IMR-90 (cell line): ENCODE measurements at regions not wholly inside any gene's neighbourhood (a gene's known extent, or its start where the extent isn't known, plus 50 kb on each side); places are given as distances from the start of the nearest gene placed in this dataset.

ENCODE experiments used
- ATAC-seq: fragments of 200-7000 bp; cut with Tn5 transposase; 2 replicates; pipeline ENCODE4 v1.9.1; 2020; ENCODE audit warnings: low read depth, mild to moderate bottlenecking, moderate library complexity
- BruUV-seq: library from RNA; stranded (reverse); fragments of 400-500 nt; replicated peaks from 2 replicates; lab custom pipeline; 2021; lab: Mats Ljungman, UMichigan
- CTCF ChIA-PET: fragments of 300-600 bp; formaldehyde crosslinking; extraction: SDS; loops from one replicate; lab custom pipeline; 2021; ENCODE audit warnings: antibody characterized with exemption; lab: Yijun Ruan, JAX
- POLR2A ChIA-PET: fragments of 300-600 bp; sonication (Branson Sonifier 250); formaldehyde crosslinking; loops from one replicate; lab custom pipeline; 2022; ENCODE audit warnings: antibody characterized with exemption; ENCODE audit not compliant: unreplicated experiment; lab: Charles Lee
- DNase-seq: peaks from one replicate; pipeline ENCODE4 v3.0.0; 2013
- H2AFZ ChIP-seq: replicated peaks from 2 replicates; pipeline ENCODE3; 2013; ENCODE audit warnings: low read length, mild to moderate bottlenecking; ENCODE audit not compliant: poor library complexity
- H2AK5ac ChIP-seq: 2 replicates; pipeline ENCODE4 v1.6.1; 2013; ENCODE audit warnings: low read depth, low read length, inconsistent platforms
- H2AK9ac ChIP-seq: replicated peaks from 2 replicates; pipeline ENCODE3; 2013; ENCODE audit warnings: mild to moderate bottlenecking, low read depth, low read length, moderate library complexity; ENCODE audit not compliant: poor library complexity
- H2BK120ac ChIP-seq: 2 replicates; pipeline ENCODE4 v1.6.1; 2013; ENCODE audit warnings: low read depth, low read length, inconsistent platforms
- H2BK15ac ChIP-seq: 3 replicates; pipeline ENCODE4 v1.6.1; 2013; ENCODE audit warnings: low read depth, low read length, inconsistent platforms
- H2BK20ac ChIP-seq: 2 replicates; pipeline ENCODE4 v1.6.1; 2013; ENCODE audit warnings: low read depth, mild to moderate bottlenecking, inconsistent platforms, low read length, moderate library complexity
- H2BK5ac ChIP-seq: 2 replicates; pipeline ENCODE4 v1.6.1; 2013; ENCODE audit warnings: mild to moderate bottlenecking, low read depth, low read length, inconsistent platforms; ENCODE audit not compliant: poor library complexity, severe bottlenecking
- H3K14ac ChIP-seq: replicated peaks from 2 replicates; pipeline ENCODE4 v1.6.1; 2013; ENCODE audit warnings: low read depth, low read length, inconsistent platforms
- H3K18ac ChIP-seq: 2 replicates; pipeline ENCODE4 v1.6.1; 2013; ENCODE audit warnings: low read depth, low read length, control low read depth
- H3K23ac ChIP-seq: 2 replicates; pipeline ENCODE4 v1.6.1; 2013; ENCODE audit warnings: low read depth, low read length, inconsistent platforms
- H3K27ac ChIP-seq: 2 replicates; pipeline ENCODE4 v1.5.1; 2013; ENCODE audit warnings: mild to moderate bottlenecking, control low read depth, low read length; ENCODE audit not compliant: insufficient read depth
- H3K27me3 ChIP-seq: 2 replicates; pipeline ENCODE4 v1.6.1; 2013; ENCODE audit warnings: low read length; ENCODE audit not compliant: control insufficient read depth, insufficient read depth
- H3K36me3 ChIP-seq: 2 replicates; pipeline ENCODE4 v1.6.1; 2013; ENCODE audit warnings: low read length, mixed read lengths; ENCODE audit not compliant: control insufficient read depth, insufficient read depth
- H3K4ac ChIP-seq: 2 replicates; pipeline ENCODE4 v1.6.1; 2013; ENCODE audit warnings: low read depth, low read length, inconsistent platforms
- H3K4me1 ChIP-seq: 2 replicates; pipeline ENCODE4 v1.6.1; 2013; ENCODE audit warnings: low read length, mixed read lengths; ENCODE audit not compliant: control insufficient read depth, insufficient read depth
- H3K4me2 ChIP-seq: 2 replicates; pipeline ENCODE4 v1.6.1; 2013; ENCODE audit warnings: low read depth, mild to moderate bottlenecking, control low read depth, low read length, moderate library complexity
- H3K4me3 ChIP-seq: 2 replicates; pipeline ENCODE4 v1.5.1; 2013; ENCODE audit warnings: low read depth, mild to moderate bottlenecking, control low read depth, low read length, moderate library complexity; ENCODE audit not compliant: insufficient read depth
- H3K56ac ChIP-seq: 2 replicates; pipeline ENCODE4 v1.6.1; 2013; ENCODE audit warnings: low read length, inconsistent platforms; ENCODE audit not compliant: insufficient read depth; ENCODE audit errors: extremely low read depth
- H3K79me1 ChIP-seq, 2 experiments: 2 replicates each; pipeline ENCODE4 v1.6.1; 2013; ENCODE audit warnings: low read length in 2 of 2, inconsistent platforms in 1 of 2, low read depth in 1 of 2
- H3K9ac ChIP-seq: 2 replicates; pipeline ENCODE4 v1.6.1; 2013; ENCODE audit warnings: low read depth, low read length, control low read depth
- H3K9me1 ChIP-seq: 2 replicates; pipeline ENCODE4 v1.6.1; 2013; ENCODE audit warnings: low read length, inconsistent platforms; ENCODE audit not compliant: insufficient read depth
- H3K9me3 ChIP-seq: 2 replicates; pipeline ENCODE4 v1.6.1; 2013; ENCODE audit warnings: low read length; ENCODE audit not compliant: control insufficient read depth, insufficient read depth
- H4K20me1 ChIP-seq: 2 replicates; pipeline ENCODE4 v1.6.1; 2013; ENCODE audit warnings: low read length, inconsistent platforms; ENCODE audit not compliant: insufficient read depth
- H4K5ac ChIP-seq: 2 replicates; pipeline ENCODE4 v1.6.1; 2013; ENCODE audit warnings: mild to moderate bottlenecking, low read depth, low read length, control low read depth
- H4K8ac ChIP-seq, 2 experiments: 2 replicates each; pipeline ENCODE4 v1.6.1; 2013; ENCODE audit warnings: low read depth in 2 of 2, low read length in 2 of 2, control low read depth in 1 of 2, inconsistent platforms in 1 of 2
- H4K91ac ChIP-seq: 2 replicates; pipeline ENCODE4 v1.6.1; 2013; ENCODE audit warnings: low read depth, low read length, inconsistent platforms; ENCODE audit not compliant: insufficient read depth
- CTCF ChIP-seq: conservative IDR thresholded peaks from 2 replicates; pipeline ENCODE4 v1.5.1; 2012; ENCODE audit warnings: mild to moderate bottlenecking, low read depth, low read length, improper control_type of control experiment
- RFX5 ChIP-seq: IDR thresholded peaks from 2 replicates; pipeline ENCODE4 v1.8.0; 2012; ENCODE audit warnings: low read depth, mild to moderate bottlenecking, low read length, moderate library complexity
- dilution Hi-C: fragments of 300-500 bp; cut with HindIII; formaldehyde crosslinking; loops from one replicate; pipeline ENCODE4 v1.14.3; 2018; ENCODE audit warnings: low sequenced_read_pairs; ENCODE audit not compliant: unreplicated experiment
- in situ Hi-C: fragments of 300-500 bp; cut with MboI; formaldehyde crosslinking; loops from 3 replicates; pipeline ENCODE4 v1.14.3; 2019; ENCODE audit warnings: low sequenced_read_pairs, inconsistent platforms, mixed read lengths
- intact Hi-C: fragments of 100-400 bp; cut with micrococcal nuclease; formaldehyde crosslinking; loops from 2 replicates; pipeline ENCODE4 v1.10.0; 2022
- TF ChIP-seq, protein P1 (sequence below): fragments of 150-350 bp; IDR thresholded peaks from 2 replicates; pipeline ENCODE4 v1.6.1; 2017; ENCODE audit warnings: mild to moderate bottlenecking, antibody characterized with exemption, low read length, low read depth

DNA sequence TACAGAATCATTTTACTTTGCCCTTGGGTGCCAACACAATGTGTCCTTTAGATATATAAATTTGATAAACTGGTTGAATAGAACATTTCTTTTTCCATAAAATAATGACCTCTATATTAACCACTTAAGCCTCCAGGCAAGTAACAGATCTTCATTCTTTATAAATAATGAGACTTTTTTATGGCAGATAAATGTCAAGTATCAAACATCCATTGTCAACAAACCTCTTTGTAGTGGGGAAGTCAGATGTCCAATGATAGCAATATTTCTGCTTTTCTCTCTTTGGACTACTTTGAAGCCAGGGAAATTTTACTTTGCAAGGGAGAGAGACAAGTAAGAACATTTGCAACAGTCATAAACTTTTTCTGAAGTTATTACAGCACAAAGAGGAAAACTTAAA lies 841.2 kb downstream of the CDH8 start:
- Histone ChIP-seq H3K4me1 (no peaks in the 10 kb centered on the region), H3K27me3 (no peaks in the 10 kb centered on the region), H2BK15ac (no peak overlapping the region), H2BK5ac (no peak overlapping the region), H3K56ac (no peak overlapping the region), H3K4ac (no peak overlapping the region), H2AK9ac (no peak overlapping the region), H4K91ac (no peak overlapping the region), H3K4me3 (no peak overlapping the region), H3K79me1 (no peaks in the 10 kb centered on the region), H2AK5ac (no peak overlapping the region), H4K20me1 (no peaks in the 10 kb centered on the region), H4K8ac (no peak overlapping the region), H3K9ac (no peak overlapping the region), H2BK120ac (no peak overlapping the region), H3K14ac (no peak overlapping the region), H3K23ac (no peak overlapping the region), H3K18ac (no peak overlapping the region), H2BK20ac (no peak overlapping the region), H3K9me3 (peaks cover 2% of the 10 kb centered on the region), H3K36me3 (no peaks in the 10 kb centered on the region), H2AFZ (no peak overlapping the region), H3K27ac (no peak overlapping the region), H3K4me2 (no peak overlapping the region), H3K9me1 (no peaks in the 10 kb centered on the region), H4K5ac (no peak overlapping the region)
- no peak for DNase-seq
- CTCF ChIA-PET: no interaction called here
- BruUV-seq: no TSS peak
- intact Hi-C loops: no loop called here
- POLR2A ChIA-PET: no interaction called here
- in situ Hi-C loops: no loop called here
- no peak for ATAC-seq
- TF ChIP-seq CTCF: no peak
- TF ChIP-seq, protein P1, sequence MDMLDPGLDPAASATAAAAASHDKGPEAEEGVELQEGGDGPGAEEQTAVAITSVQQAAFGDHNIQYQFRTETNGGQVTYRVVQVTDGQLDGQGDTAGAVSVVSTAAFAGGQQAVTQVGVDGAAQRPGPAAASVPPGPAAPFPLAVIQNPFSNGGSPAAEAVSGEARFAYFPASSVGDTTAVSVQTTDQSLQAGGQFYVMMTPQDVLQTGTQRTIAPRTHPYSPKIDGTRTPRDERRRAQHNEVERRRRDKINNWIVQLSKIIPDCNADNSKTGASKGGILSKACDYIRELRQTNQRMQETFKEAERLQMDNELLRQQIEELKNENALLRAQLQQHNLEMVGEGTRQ: no peak
- no peak for TF ChIP-seq RFX5
- dilution Hi-C loops: no loop called here
